H1 (cell line): ENCODE measurements at regions not wholly inside any gene's neighbourhood (a gene's known extent, or its start where the extent isn't known, plus 50 kb on each side); places are given as distances from the start of the nearest gene placed in this dataset.

Experiments
- CTCF ChIA-PET: fragments of 300-600 bp; sonication (Branson Sonifier 250); formaldehyde crosslinking; loops from one replicate; lab custom pipeline; 2021; ENCODE audit not compliant: partially characterized antibody; lab: Charles Lee
- POLR2A ChIA-PET: fragments of 300-600 bp; sonication (Branson Sonifier 250); formaldehyde crosslinking; loops from one replicate; lab custom pipeline; 2021; ENCODE audit warnings: inconsistent platforms; ENCODE audit not compliant: partially characterized antibody; lab: Charles Lee
- DNase-seq, 2 experiments: peaks; one replicate each; pipeline versions ENCODE4 v3.0.0 to v3.0.0-alpha.2; 2010 to 2022; ENCODE audit warnings: low spot score in 2 of 2, low read depth in 1 of 2, mixed read lengths in 1 of 2
- FAIRE-seq: peaks from 2 replicates; lab custom pipeline; 2011; peaks lifted over from hg19 to GRCh38; lab: Jason Lieb, UNC
- H2AFZ ChIP-seq: 2 replicates; pipeline ENCODE4 v1.8.1; 2012; ENCODE audit warnings: low read length, inconsistent platforms
- H2AK5ac ChIP-seq: 2 replicates; pipeline ENCODE4 v1.6.1; 2013; ENCODE audit warnings: low read depth, low read length
- H2BK120ac ChIP-seq: replicated peaks from 2 replicates; pipeline ENCODE3; 2013; ENCODE audit warnings: low read depth, low read length, inconsistent platforms
- H2BK12ac ChIP-seq: 2 replicates; pipeline ENCODE4 v1.6.1; 2013; ENCODE audit warnings: low read depth, low read length
- H2BK15ac ChIP-seq: 2 replicates; pipeline ENCODE4 v1.6.1; 2013; ENCODE audit warnings: low read length
- H2BK20ac ChIP-seq: 2 replicates; pipeline ENCODE4 v1.6.1; 2013; ENCODE audit warnings: low read length
- H2BK5ac ChIP-seq: 2 replicates; pipeline ENCODE4 v1.6.1; 2013; ENCODE audit warnings: low read depth, low read length
- H3K14ac ChIP-seq: 2 replicates; pipeline ENCODE4 v1.6.1; 2013; ENCODE audit warnings: inconsistent platforms; ENCODE audit not compliant: insufficient read length
- H3K18ac ChIP-seq: 2 replicates; pipeline ENCODE4 v1.6.1; 2013; ENCODE audit warnings: low read length; ENCODE audit errors: extremely low read depth
- H3K23ac ChIP-seq: 2 replicates; pipeline ENCODE4 v1.6.1; 2013; ENCODE audit warnings: inconsistent platforms; ENCODE audit not compliant: insufficient read length
- H3K23me2 ChIP-seq: 2 replicates; pipeline ENCODE4 v1.6.1; 2013; ENCODE audit warnings: low read depth, low read length
- H3K27ac ChIP-seq: 2 replicates; pipeline ENCODE4 v1.6.1; 2011; ENCODE audit warnings: low read depth, low read length, inconsistent platforms
- H3K27me3 ChIP-seq, 4 experiments: replicated peaks in 1 of 4; 1 replicate in 1 of 4; 2 replicates in 3 of 4; pipeline versions ENCODE4 v1.6.1 to v1.8.1; 2011 to 2013; ENCODE audit warnings: low read length in 3 of 4, mild to moderate bottlenecking in 3 of 4, inconsistent platforms in 2 of 4, mixed read lengths in 2 of 4, moderate library complexity in 1 of 4; ENCODE audit not compliant: control insufficient read depth in 3 of 4, insufficient read depth in 3 of 4; ENCODE audit errors: extremely low read depth in 1 of 4
- H3K36me3 ChIP-seq, 4 experiments: 2 replicates each; pipeline versions ENCODE4 v1.6.1 to v1.8.1; 2011 to 2013; ENCODE audit warnings: mild to moderate bottlenecking in 4 of 4, low read length in 3 of 4, moderate library complexity in 2 of 4, control low read depth in 1 of 4, inconsistent platforms in 1 of 4; ENCODE audit not compliant: insufficient read depth in 4 of 4, control insufficient read depth in 2 of 4
- H3K4ac ChIP-seq: replicated peaks from 2 replicates; pipeline ENCODE3; 2013; ENCODE audit warnings: low read length, low read depth, mixed read lengths, inconsistent platforms; ENCODE audit not compliant: insufficient read length
- H3K4me1 ChIP-seq, 4 experiments: replicated peaks in 1 of 4; 1 replicate in 1 of 4; 2 replicates in 3 of 4; pipeline versions ENCODE4 v1.6.1 to v1.8.1; 2011 to 2013; ENCODE audit warnings: low read length in 3 of 4, inconsistent platforms in 2 of 4, mixed read lengths in 1 of 4; ENCODE audit not compliant: insufficient read depth in 4 of 4, control insufficient read depth in 3 of 4
- H3K4me2 ChIP-seq, 2 experiments: 2 replicates each; pipeline versions ENCODE4 v1.6.1 to v1.8.1; 2011 to 2013; ENCODE audit warnings: low read depth in 2 of 2, low read length in 2 of 2, control low read depth in 1 of 2, inconsistent platforms in 1 of 2, mild to moderate bottlenecking in 1 of 2; ENCODE audit not compliant: insufficient read depth in 1 of 2
- H3K4me3 ChIP-seq, 4 experiments: fragments of 200-600, 300-600 bp in 1 of 4; sonication (generic), shearing (Covaris generic), sonication (Bioruptor Twin) in 1 of 4; 2 replicates each; pipeline versions ENCODE4 v1.5.1 to v1.8.1; 2011 to 2016; ENCODE audit warnings: low read length in 4 of 4, low read depth in 3 of 4, control low read depth in 2 of 4, inconsistent platforms in 2 of 4, mild to moderate bottlenecking in 2 of 4, mixed read lengths in 1 of 4, moderate library complexity in 1 of 4; ENCODE audit not compliant: insufficient read depth in 2 of 4; ENCODE audit errors: extremely low read depth in 1 of 4
- H3K56ac ChIP-seq: replicated peaks from 2 replicates; pipeline ENCODE3; 2013; ENCODE audit warnings: low read depth, mild to moderate bottlenecking, mixed read lengths, low read length, inconsistent platforms; ENCODE audit not compliant: insufficient read length
- H3K79me1 ChIP-seq: 2 replicates; pipeline ENCODE4 v1.6.1; 2013; ENCODE audit warnings: low read depth, low read length, control low read depth
- H3K79me2 ChIP-seq, 2 experiments: 2 replicates each; pipeline versions ENCODE4 v1.6.1 to v1.8.1; 2012 to 2013; ENCODE audit warnings: low read length in 2 of 2, mild to moderate bottlenecking in 2 of 2, inconsistent platforms in 1 of 2; ENCODE audit not compliant: insufficient read depth in 2 of 2, control insufficient read depth in 1 of 2
- H3K9ac ChIP-seq, 4 experiments: replicated peaks in 1 of 4; 1 replicate in 1 of 4; 2 replicates in 3 of 4; pipeline versions ENCODE4 v1.6.1 to v1.8.1; 2011 to 2013; ENCODE audit warnings: low read depth in 3 of 4, low read length in 3 of 4, control low read depth in 2 of 4, mild to moderate bottlenecking in 2 of 4, moderate library complexity in 2 of 4, inconsistent platforms in 1 of 4; ENCODE audit errors: extremely low read depth in 1 of 4
- H3K9me3 ChIP-seq, 2 experiments: 2 replicates each; pipeline versions ENCODE4 v1.6.1 to v1.8.1; 2012 to 2013; ENCODE audit warnings: mild to moderate bottlenecking in 2 of 2, moderate library complexity in 2 of 2, control low read depth in 1 of 2, inconsistent platforms in 1 of 2, low read depth in 1 of 2, low read length in 1 of 2, mixed read lengths in 1 of 2; ENCODE audit not compliant: insufficient read depth in 2 of 2
- H4K20me1 ChIP-seq, 2 experiments: replicated peaks in 1 of 2; 2 replicates each; pipeline versions ENCODE3 to v1.8.1; 2011 to 2013; ENCODE audit warnings: inconsistent platforms in 2 of 2, low read length in 2 of 2, mild to moderate bottlenecking in 1 of 2; ENCODE audit not compliant: insufficient read depth in 2 of 2, control insufficient read depth in 1 of 2
- H4K5ac ChIP-seq: 2 replicates; pipeline ENCODE4 v1.6.1; 2013; ENCODE audit warnings: low read length, low read depth, mixed read lengths, inconsistent platforms; ENCODE audit not compliant: insufficient read length
- H4K8ac ChIP-seq: 2 replicates; pipeline ENCODE4 v1.8.0; 2013; ENCODE audit warnings: mild to moderate bottlenecking, moderate library complexity, low read length, inconsistent platforms; ENCODE audit not compliant: insufficient read depth; ENCODE audit errors: extremely low read depth
- H4K91ac ChIP-seq: replicated peaks from 2 replicates; pipeline ENCODE3; 2013; ENCODE audit warnings: low read length, mixed read lengths, inconsistent platforms; ENCODE audit not compliant: insufficient read length
- ASH2L ChIP-seq: fragments of 200-600, 300-600 bp; sonication (generic); IDR thresholded peaks from one replicate; pipeline ENCODE4 v1.7.1; 2017; ENCODE audit warnings: low read length
- CTBP2 ChIP-seq: IDR thresholded peaks from 2 replicates; pipeline ENCODE4 v1.7.0; 2011; ENCODE audit warnings: borderline replicate concordance, mild to moderate bottlenecking, moderate library complexity, mixed read lengths, low read length; ENCODE audit not compliant: insufficient read depth, insufficient read length
- HDAC6 ChIP-seq: IDR thresholded peaks from one replicate; pipeline ENCODE4 v1.7.1; 2012; ENCODE audit warnings: low read depth, mild to moderate bottlenecking, inconsistent platforms, low read length, moderate library complexity
- JUND ChIP-seq: IDR thresholded peaks from 2 replicates; pipeline ENCODE4 v1.6.1; 2011; ENCODE audit warnings: mild to moderate bottlenecking, improper control_type of control experiment, low read length
- KDM5A ChIP-seq: fragments of 200-600 bp; IDR thresholded peaks from 2 replicates; pipeline ENCODE4 v1.7.1; 2012; ENCODE audit warnings: mild to moderate bottlenecking, low read length, inconsistent platforms, mixed read lengths
- NANOG ChIP-seq: IDR thresholded peaks from 2 replicates; pipeline ENCODE4 v1.6.1; 2011; ENCODE audit warnings: low read length, low read depth, mild to moderate bottlenecking, inconsistent platforms; ENCODE audit not compliant: insufficient read depth, poor library complexity, severe bottlenecking
- PHF8 ChIP-seq: fragments of 200-600 bp; sonication (generic); conservative IDR thresholded peaks from 2 replicates; pipeline ENCODE4 v1.7.1; 2012; ENCODE audit warnings: low read depth, mild to moderate bottlenecking, inconsistent platforms, low read length, moderate library complexity
- POU5F1 ChIP-seq: IDR thresholded peaks from 2 replicates; pipeline ENCODE4 v1.6.1; 2011; ENCODE audit warnings: low read depth, mild to moderate bottlenecking, low read length, moderate library complexity
- SIRT6 ChIP-seq: IDR thresholded peaks from one replicate; pipeline ENCODE4 v1.7.1; 2012; ENCODE audit warnings: low read length, inconsistent platforms
- WGBS, 2 experiments: shearing (Covaris generic) in 1 of 2; methylation state at CpG; one replicate each; pipeline versions ENCODE4 v1.1.6 to v1.1.7; 2013 to 2015; ENCODE audit warnings: low lambda C conversion rate in 2 of 2, mixed read lengths in 2 of 2, inconsistent platforms in 1 of 2, low coverage in 1 of 2, missing lambda C conversion rate in 1 of 2; ENCODE audit not compliant: insufficient replicate concordance in 2 of 2, insufficient coverage in 1 of 2, insufficient read length in 1 of 2; ENCODE audit errors: extremely low coverage in 1 of 2, missing lambda C conversion rate in 1 of 2; 5-methylcytosine and 5-hydroxymethylcytosine counted together
- TF ChIP-seq, protein P1 (sequence below): IDR thresholded peaks from 2 replicates; pipeline ENCODE4 v1.6.1; 2012; ENCODE audit warnings: inconsistent platforms
- TF ChIP-seq, protein P2 (sequence below): IDR thresholded peaks from 2 replicates; pipeline ENCODE4 v1.6.1; 2012; ENCODE audit warnings: low read length, inconsistent platforms
- TF ChIP-seq, protein P3 (sequence below): IDR thresholded peaks from 2 replicates; pipeline ENCODE4 v1.6.1; 2012; ENCODE audit warnings: inconsistent platforms

DNA sequence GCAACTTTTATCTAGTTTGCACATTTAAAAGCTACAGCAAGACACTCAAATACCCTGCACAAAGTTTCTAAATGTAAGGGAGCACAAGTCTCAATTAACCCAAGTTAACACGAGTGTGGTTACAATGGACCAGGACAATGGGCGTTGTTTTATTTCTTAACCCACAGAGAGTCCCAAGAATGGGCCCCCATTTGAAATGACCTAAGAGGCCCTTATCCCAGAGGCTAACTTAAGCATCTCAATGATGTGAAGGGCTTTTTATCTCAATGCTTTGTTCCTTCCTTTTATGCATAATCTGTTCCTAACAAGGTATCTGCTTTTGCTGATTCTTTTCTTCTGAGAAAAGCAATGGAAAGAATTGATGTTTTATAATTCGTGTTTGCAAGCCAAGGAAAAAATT is 151.5 kb upstream of the SALL3 start:
- H3K4me1 ChIP-seq, result no peaks in the 10 kb centered on the region; a peak in 1 of 7 replicates
- H4K5ac ChIP-seq, result no peak overlapping the region
- no peak overlapping the region for H3K9ac ChIP-seq
- no peaks in the 10 kb centered on the region for H3K9me3 ChIP-seq
- H4K20me1 ChIP-seq, result no peaks in the 10 kb centered on the region
- no peak overlapping the region for H3K4me2 ChIP-seq
- H3K27me3 ChIP-seq, result no peaks in the 10 kb centered on the region
- H2AFZ ChIP-seq, result no peak overlapping the region
- no peak overlapping the region for H3K23ac ChIP-seq
- no peak overlapping the region for H4K8ac ChIP-seq
- 81% methylated on average over 3 of the region's 3 CpGs; no CpG with 5 or more reads in 1 of the 2 experiments for WGBS, 2 experiments
- no peaks in the 10 kb centered on the region for H3K36me3 ChIP-seq
- FAIRE-seq (no peak), DNase-seq (no peak)
- H3K79me1 ChIP-seq, result no peaks in the 10 kb centered on the region
- POLR2A ChIA-PET, result no interaction called here
- no peak overlapping the region for H2BK5ac ChIP-seq
- no peak overlapping the region for H3K18ac ChIP-seq
- no peak overlapping the region for H2AK5ac ChIP-seq
- H2BK12ac ChIP-seq, result no peak overlapping the region
- no peak overlapping the region for H2BK15ac ChIP-seq
- no peak overlapping the region for H2BK120ac ChIP-seq
- no peak overlapping the region for H3K27ac ChIP-seq
- H3K56ac ChIP-seq, result no peak overlapping the region
- H3K4me3 ChIP-seq, result no peak overlapping the region
- no peak overlapping the region for H2BK20ac ChIP-seq
- no peak overlapping the region for H3K4ac ChIP-seq
- no peaks in the 10 kb centered on the region for H3K23me2 ChIP-seq
- no peak overlapping the region for H4K91ac ChIP-seq
- H3K14ac ChIP-seq, result no peak overlapping the region
- no peaks in the 10 kb centered on the region for H3K79me2 ChIP-seq
- CTCF ChIA-PET, result interaction anchor here (0.6 to 1.0 kb wide), 2 partner anchors 46 to 526 kb away, joined by 3 to 5 read pairs; no protein-coding TSS in a partner anchor
- TF ChIP-seq, protein P1, sequence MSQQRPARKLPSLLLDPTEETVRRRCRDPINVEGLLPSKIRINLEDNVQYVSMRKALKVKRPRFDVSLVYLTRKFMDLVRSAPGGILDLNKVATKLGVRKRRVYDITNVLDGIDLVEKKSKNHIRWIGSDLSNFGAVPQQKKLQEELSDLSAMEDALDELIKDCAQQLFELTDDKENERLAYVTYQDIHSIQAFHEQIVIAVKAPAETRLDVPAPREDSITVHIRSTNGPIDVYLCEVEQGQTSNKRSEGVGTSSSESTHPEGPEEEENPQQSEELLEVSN, result no peak
- TF ChIP-seq NANOG (no peak), JUND (no peak), CTBP2 (no peak), SIRT6 (no peak), PHF8 (no peak), POU5F1 (no peak), KDM5A (no peak), ASH2L (no peak), HDAC6 (no peak)
- TF ChIP-seq, protein P2, sequence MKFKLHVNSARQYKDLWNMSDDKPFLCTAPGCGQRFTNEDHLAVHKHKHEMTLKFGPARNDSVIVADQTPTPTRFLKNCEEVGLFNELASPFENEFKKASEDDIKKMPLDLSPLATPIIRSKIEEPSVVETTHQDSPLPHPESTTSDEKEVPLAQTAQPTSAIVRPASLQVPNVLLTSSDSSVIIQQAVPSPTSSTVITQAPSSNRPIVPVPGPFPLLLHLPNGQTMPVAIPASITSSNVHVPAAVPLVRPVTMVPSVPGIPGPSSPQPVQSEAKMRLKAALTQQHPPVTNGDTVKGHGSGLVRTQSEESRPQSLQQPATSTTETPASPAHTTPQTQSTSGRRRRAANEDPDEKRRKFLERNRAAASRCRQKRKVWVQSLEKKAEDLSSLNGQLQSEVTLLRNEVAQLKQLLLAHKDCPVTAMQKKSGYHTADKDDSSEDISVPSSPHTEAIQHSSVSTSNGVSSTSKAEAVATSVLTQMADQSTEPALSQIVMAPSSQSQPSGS, result no peak
- TF ChIP-seq, protein P3, sequence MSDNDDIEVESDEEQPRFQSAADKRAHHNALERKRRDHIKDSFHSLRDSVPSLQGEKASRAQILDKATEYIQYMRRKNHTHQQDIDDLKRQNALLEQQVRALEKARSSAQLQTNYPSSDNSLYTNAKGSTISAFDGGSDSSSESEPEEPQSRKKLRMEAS, result no peak
